Endothelial cell of umbilical vein (primary cell): ENCODE measurements at regions not wholly inside any gene's neighbourhood (a gene's known extent, or its start where the extent isn't known, plus 50 kb on each side); places are given as distances from the start of the nearest gene placed in this dataset.
A peak's percentile ranks its signal among the peaks of the same experiment; 100 is the strongest.

Experiments
- BruUV-seq: library from RNA; stranded (reverse); fragments of 400-500 nt; replicated peaks from 2 replicates; lab custom pipeline; 2021; lab: Mats Ljungman, UMichigan
- CTCF ChIA-PET: fragments of 300-600, 350-600 bp; sonication (Branson Sonifier 250); formaldehyde crosslinking; loops from one replicate; lab custom pipeline; 2021; ENCODE audit warnings: antibody characterized with exemption, inconsistent platforms; lab: Charles Lee
- POLR2A ChIA-PET: fragments of 300-600, 350-600 bp; sonication (Branson Sonifier 250); formaldehyde crosslinking; loops from one replicate; lab custom pipeline; 2021; ENCODE audit warnings: antibody characterized with exemption, inconsistent platforms; lab: Charles Lee
- DNase-seq: peaks from one replicate; pipeline ENCODE4 v3.0.0-alpha.2; 2011; ENCODE audit warnings: low read depth, low spot score
- FAIRE-seq: peaks from 2 replicates; lab custom pipeline; 2011; peaks lifted over from hg19 to GRCh38; lab: Jason Lieb, UNC
- H2AFZ ChIP-seq: 2 replicates; pipeline ENCODE4 v1.6.0; 2012; ENCODE audit warnings: low read depth, low read length, control low read depth, inconsistent platforms
- H3K27ac ChIP-seq: 2 replicates; pipeline ENCODE4 v1.5.1; 2011; ENCODE audit warnings: low read depth, mild to moderate bottlenecking, control low read depth, low read length, moderate library complexity; ENCODE audit not compliant: insufficient read depth
- H3K27me3 ChIP-seq, 2 experiments: 2 replicates each; pipeline versions ENCODE4 v1.6.0 to v1.6.1; 2011; ENCODE audit warnings: low read length in 2 of 2, mixed read lengths in 1 of 2; ENCODE audit not compliant: control insufficient read depth in 2 of 2, insufficient read depth in 2 of 2
- H3K36me3 ChIP-seq, 2 experiments: 2 replicates in 1 of 2; 3 replicates in 1 of 2; pipeline ENCODE4 v1.5.1; 2011; ENCODE audit warnings: low read length in 2 of 2, mild to moderate bottlenecking in 1 of 2, moderate library complexity in 1 of 2; ENCODE audit not compliant: control insufficient read depth in 2 of 2, insufficient read depth in 2 of 2; ENCODE audit errors: extremely low read depth in 1 of 2
- H3K4me1 ChIP-seq: 3 replicates; pipeline ENCODE4 v1.5.1; 2011; ENCODE audit warnings: mild to moderate bottlenecking, low read length; ENCODE audit not compliant: control insufficient read depth, insufficient read depth; ENCODE audit errors: extremely low read depth
- H3K4me2 ChIP-seq: 2 replicates; pipeline ENCODE4 v1.6.1; 2011; ENCODE audit warnings: low read length, control low read depth, mixed read lengths; ENCODE audit not compliant: insufficient read depth
- H3K4me3 ChIP-seq, 3 experiments: fragments of 200-600 bp in 1 of 3; sonication (generic), shearing (Covaris generic) in 1 of 3; replicated peaks in 1 of 3; 2 replicates each; pipeline ENCODE4 v1.5.1; 2011 to 2016; ENCODE audit warnings: control low read depth in 3 of 3, low read length in 3 of 3, mild to moderate bottlenecking in 2 of 3, inconsistent platforms in 1 of 3, low read depth in 1 of 3, moderate library complexity in 1 of 3; ENCODE audit not compliant: insufficient read depth in 1 of 3
- H3K79me2 ChIP-seq: 2 replicates; pipeline ENCODE4 v1.6.0; 2012; ENCODE audit warnings: low read length, inconsistent platforms; ENCODE audit not compliant: control insufficient read depth, insufficient read depth
- H3K9ac ChIP-seq: replicated peaks from 2 replicates; pipeline ENCODE3; 2011; ENCODE audit warnings: low read length, control low read depth; ENCODE audit not compliant: insufficient read depth; ENCODE audit errors: extremely low read depth
- H3K9me1 ChIP-seq: replicated peaks from 3 replicates; pipeline ENCODE4 v1.6.0; 2011; ENCODE audit warnings: mild to moderate bottlenecking, low read length; ENCODE audit not compliant: control insufficient read depth, insufficient read depth; ENCODE audit errors: extremely low read depth
- H3K9me3 ChIP-seq: replicated peaks from 2 replicates; pipeline ENCODE4 v1.5.1; 2012; ENCODE audit warnings: low read length, inconsistent platforms; ENCODE audit not compliant: control insufficient read depth, insufficient read depth
- H4K20me1 ChIP-seq: replicated peaks from 2 replicates; pipeline ENCODE3; 2011; ENCODE audit warnings: mild to moderate bottlenecking, low read length; ENCODE audit not compliant: control insufficient read depth, insufficient read depth; ENCODE audit errors: extremely low read depth
- EZH2 ChIP-seq: IDR thresholded peaks from 2 replicates; pipeline ENCODE4 v1.6.1; 2012; ENCODE audit warnings: borderline replicate concordance, low read depth, mild to moderate bottlenecking, moderate library complexity, low read length, inconsistent platforms; ENCODE audit not compliant: severe bottlenecking
- FOS ChIP-seq: IDR thresholded peaks from 2 replicates; pipeline ENCODE4 v1.6.1; 2011; ENCODE audit warnings: mild to moderate bottlenecking, low read length, moderate library complexity, borderline replicate concordance; ENCODE audit not compliant: insufficient read depth
- GATA2 ChIP-seq: IDR thresholded peaks from 2 replicates; pipeline ENCODE4 v1.7.0; 2011; ENCODE audit warnings: low read depth, mild to moderate bottlenecking, moderate library complexity, mixed read lengths, low read length; ENCODE audit not compliant: insufficient read length, insufficient read depth
- JUN ChIP-seq: IDR thresholded peaks from 2 replicates; pipeline ENCODE4 v1.6.1; 2011; ENCODE audit warnings: borderline replicate concordance, low read depth; ENCODE audit not compliant: insufficient read length, insufficient read depth
- MYC ChIP-seq: IDR thresholded peaks from one replicate; pipeline ENCODE4 v1.6.1; 2011; ENCODE audit warnings: mild to moderate bottlenecking, low read depth, low read length
- POLR2A ChIP-seq: IDR thresholded peaks from 2 replicates; pipeline ENCODE4 v1.6.1; 2012; ENCODE audit warnings: low read depth, mild to moderate bottlenecking, control low read depth, low read length
- POLR2AphosphoS5 ChIP-seq: IDR thresholded peaks from 2 replicates; pipeline ENCODE4 v1.6.1; 2012; ENCODE audit warnings: low read depth, mild to moderate bottlenecking, control low read depth, low read length, moderate library complexity; ENCODE audit not compliant: insufficient read depth
- dilution Hi-C: fragments of 300-500 bp; cut with MboI; formaldehyde crosslinking; loops from one replicate; pipeline ENCODE4 v1.15.0; 2019; ENCODE audit warnings: low sequenced_read_pairs; ENCODE audit not compliant: extremely low pct_ligation_motif_present
- intact Hi-C: fragments of 100-400 bp; cut with micrococcal nuclease; formaldehyde crosslinking; loops from one replicate; pipeline ENCODE4 v1.10.0; 2022
- TF ChIP-seq, protein P1 (sequence below), 2 donors: IDR thresholded peaks; 1 replicate in 1 of 2; 2 replicates in 1 of 2; pipeline ENCODE4 v1.5.1; 2011; ENCODE audit warnings: low read length in 2 of 2, mild to moderate bottlenecking in 2 of 2, moderate library complexity in 2 of 2, control low read depth in 1 of 2, inconsistent platforms in 1 of 2, low read depth in 1 of 2; ENCODE audit not compliant: insufficient read depth in 1 of 2; ENCODE audit errors: extremely low read depth in 1 of 2
- TF ChIP-seq, protein P2 (sequence below): IDR thresholded peaks from 2 replicates; pipeline ENCODE4 v1.6.1; 2011; ENCODE audit not compliant: insufficient read depth, insufficient read length

DNA sequence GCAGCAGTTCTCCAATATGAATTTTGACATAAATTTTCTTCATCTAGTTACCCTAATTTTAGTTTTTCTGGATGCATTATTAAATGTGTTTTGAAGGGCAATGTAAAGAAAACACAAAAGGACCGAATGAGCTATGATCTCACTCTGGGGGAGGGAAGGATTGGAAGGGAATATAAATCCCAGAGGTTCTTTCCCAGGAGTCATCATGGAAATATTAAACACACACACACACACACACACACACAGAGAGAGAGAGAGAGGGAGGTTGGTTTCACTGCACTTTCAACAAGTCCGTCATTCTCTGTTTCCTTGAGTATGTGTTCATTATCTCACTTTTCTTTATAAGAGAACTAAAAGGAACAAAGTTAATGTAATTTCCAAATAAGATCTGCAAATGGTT, 70.7 kb upstream of the DCBLD2 start:
- DNase-seq (peak; percentile 95), FAIRE-seq (peak; percentile 73)
- Histone ChIP-seq H3K36me3 (no peaks in the 10 kb centered on the region), H3K4me1 (peaks cover 63% of the 10 kb centered on the region), H3K9me3 (no peaks in the 10 kb centered on the region), H3K27me3 (no peaks in the 10 kb centered on the region), H3K4me2 (peak overlapping the region; percentile 76), H4K20me1 (no peaks in the 10 kb centered on the region), H3K9ac (peak overlapping the region; percentile 91), H3K9me1 (no peaks in the 10 kb centered on the region), H3K79me2 (no peaks in the 10 kb centered on the region), H3K4me3 (no peak overlapping the region), H2AFZ (no peak overlapping the region), H3K27ac (peak overlapping the region; percentile 100)
- ChIA-PET POLR2A (interaction anchor here (0.9 to 1.9 kb wide), 2 partner anchors 9 to 71 kb away, joined by 4 to 8 read pairs; partner anchors contain the start of gene DCBLD2), CTCF (interaction anchor here (1.0 to 1.7 kb wide), 7 partner anchors 9 to 155 kb away, joined by 3 to 10 read pairs (median 4); no protein-coding TSS in a partner anchor)
- TF ChIP-seq EZH2 (no peak), POLR2A (no peak), MYC (no peak), FOS (peak; percentile 67), GATA2 (no peak), POLR2AphosphoS5 (peak; percentile 64), JUN (peak; percentile 80)
- TF ChIP-seq, protein P1, sequence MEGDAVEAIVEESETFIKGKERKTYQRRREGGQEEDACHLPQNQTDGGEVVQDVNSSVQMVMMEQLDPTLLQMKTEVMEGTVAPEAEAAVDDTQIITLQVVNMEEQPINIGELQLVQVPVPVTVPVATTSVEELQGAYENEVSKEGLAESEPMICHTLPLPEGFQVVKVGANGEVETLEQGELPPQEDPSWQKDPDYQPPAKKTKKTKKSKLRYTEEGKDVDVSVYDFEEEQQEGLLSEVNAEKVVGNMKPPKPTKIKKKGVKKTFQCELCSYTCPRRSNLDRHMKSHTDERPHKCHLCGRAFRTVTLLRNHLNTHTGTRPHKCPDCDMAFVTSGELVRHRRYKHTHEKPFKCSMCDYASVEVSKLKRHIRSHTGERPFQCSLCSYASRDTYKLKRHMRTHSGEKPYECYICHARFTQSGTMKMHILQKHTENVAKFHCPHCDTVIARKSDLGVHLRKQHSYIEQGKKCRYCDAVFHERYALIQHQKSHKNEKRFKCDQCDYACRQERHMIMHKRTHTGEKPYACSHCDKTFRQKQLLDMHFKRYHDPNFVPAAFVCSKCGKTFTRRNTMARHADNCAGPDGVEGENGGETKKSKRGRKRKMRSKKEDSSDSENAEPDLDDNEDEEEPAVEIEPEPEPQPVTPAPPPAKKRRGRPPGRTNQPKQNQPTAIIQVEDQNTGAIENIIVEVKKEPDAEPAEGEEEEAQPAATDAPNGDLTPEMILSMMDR (IDR thresholded peaks at IDR 0.05; ENCODE audit: extremely low read depth in 1 of 2, insufficient read depth in 1 of 2, low read depth in 1 of 2, low read length in 2 of 2) = no peak
- TF ChIP-seq, protein P2, sequence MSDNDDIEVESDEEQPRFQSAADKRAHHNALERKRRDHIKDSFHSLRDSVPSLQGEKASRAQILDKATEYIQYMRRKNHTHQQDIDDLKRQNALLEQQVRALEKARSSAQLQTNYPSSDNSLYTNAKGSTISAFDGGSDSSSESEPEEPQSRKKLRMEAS = no peak
- dilution Hi-C loops = no loop called here
- BruUV-seq = no TSS peak
- intact Hi-C loops = loop anchor here (5.0 kb wide), 1 partner anchor 1070 kb away; no protein-coding TSS in a partner anchor
